Tibial nerve (tissue), 3 donors: ENCODE measurements at regions not wholly inside any gene's neighbourhood (a gene's known extent, or its start where the extent isn't known, plus 50 kb on each side); places are given as distances from the start of the nearest gene placed in this dataset.

Experiments
- CTCF ChIP-seq, 5 experiments: fragments of 200-600 bp in 3 of 5; fragments of 450-650 bp in 2 of 5; sonication (generic) in 3 of 5; IDR thresholded peaks; one replicate each; pipeline ENCODE4 v1.5.1; 2016 to 2019; ENCODE audit warnings: antibody characterized with exemption in 5 of 5, mild to moderate bottlenecking in 3 of 5, moderate library complexity in 2 of 5
- POLR2A ChIP-seq, 2 donors: fragments of 450-650 bp; IDR thresholded peaks; one replicate each; pipeline ENCODE4 v1.6.1; 2017; ENCODE audit warnings: antibody characterized with exemption in 2 of 2, mild to moderate bottlenecking in 2 of 2, moderate library complexity in 2 of 2

GRCh38 chr12:59185295-59185694 lies 265.0 kb upstream of the LRIG3 start:
- TF ChIP-seq POLR2A (IDR thresholded peaks at IDR 0.05) (no peak), CTCF (IDR thresholded peaks at IDR 0.05) (no peak)
